DMS114 treated with DMSO at 0.1 percent for 48 hours (cell line): ENCODE measurements at regions not wholly inside any gene's neighbourhood (a gene's known extent, or its start where the extent isn't known, plus 50 kb on each side); places are given as distances from the start of the nearest gene placed in this dataset.

Experiments used
- DNase-seq: peaks from one replicate; lab custom pipeline; 2025; ENCODE audit not compliant: unreplicated experiment; lab: John Stamatoyannopoulos, UW

DNA sequence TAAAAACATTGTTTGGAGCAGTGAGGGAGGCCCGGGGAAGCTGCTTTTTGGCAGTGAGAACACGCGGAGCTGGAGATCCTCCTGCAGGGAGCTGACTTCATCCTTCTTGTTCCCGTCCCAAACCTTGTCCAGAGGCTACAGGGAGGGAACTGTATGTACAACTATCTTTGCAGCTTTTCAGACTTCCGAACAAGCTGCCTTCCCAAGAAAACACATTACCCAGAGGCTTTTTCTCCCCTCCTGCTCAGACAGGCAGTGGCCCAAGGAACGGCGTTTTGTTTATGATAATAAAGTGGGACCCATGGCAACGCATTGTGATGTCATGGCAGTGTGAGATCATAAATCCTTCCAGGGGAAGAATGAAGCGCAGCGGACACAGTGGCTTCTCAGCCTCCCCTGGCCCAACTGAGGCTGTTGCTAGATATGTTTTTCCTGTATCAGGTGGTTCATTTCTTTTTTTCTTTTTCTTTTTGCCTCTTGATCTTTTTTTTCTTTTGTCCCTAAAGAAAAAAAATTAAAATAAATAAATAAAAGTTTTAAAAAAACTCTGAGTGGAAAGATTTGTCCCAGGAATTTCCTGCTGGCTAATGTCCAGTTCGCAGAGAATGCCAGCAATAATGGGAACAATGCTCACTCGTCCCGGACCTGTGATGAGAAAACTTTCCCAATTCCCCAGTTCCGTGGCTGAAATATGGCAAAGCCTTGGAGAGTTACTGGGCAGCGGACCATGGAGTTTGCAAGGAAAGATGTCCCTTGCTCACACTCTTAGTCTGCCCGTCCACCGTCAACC is 103.4 kb upstream of the MAP1LC3B2 start:
- no peak for DNase-seq

DNA sequence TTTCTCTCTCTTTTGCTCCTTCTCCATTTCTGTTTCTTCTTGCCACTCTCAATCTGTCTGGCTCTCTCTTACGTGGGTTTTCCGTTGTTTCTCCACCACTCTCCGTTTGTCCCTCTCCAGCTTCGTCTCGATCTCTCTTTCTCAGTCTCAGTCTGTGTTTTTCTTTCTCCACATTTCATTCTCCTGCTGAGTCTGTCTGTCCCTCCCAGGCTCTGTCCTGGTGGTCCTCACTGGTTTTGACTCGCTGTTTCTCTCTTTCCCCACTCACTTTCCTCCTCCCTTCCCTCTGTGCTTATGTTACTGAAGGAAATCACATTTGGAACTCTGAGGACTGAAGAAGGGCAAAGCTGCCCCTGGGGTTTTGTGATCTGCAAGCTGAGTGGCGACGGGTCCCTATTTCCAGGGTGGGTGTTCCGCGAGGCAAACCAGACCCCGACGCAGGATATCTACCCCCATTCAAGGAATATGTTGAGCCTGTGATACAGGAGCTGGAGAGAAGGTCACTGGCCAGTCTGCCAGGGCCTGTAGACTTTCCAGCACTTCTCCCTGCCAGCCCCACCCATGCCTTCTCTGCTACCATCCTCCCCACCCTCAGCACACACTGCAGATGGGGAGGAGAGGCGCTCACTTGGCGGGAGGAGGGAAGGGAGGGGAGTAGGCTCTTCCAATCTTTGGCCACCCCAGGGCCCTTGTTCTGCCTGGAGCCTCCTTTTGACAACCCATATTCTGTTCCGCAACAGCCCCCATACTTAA is 102.7 kb upstream of the MAP1LC3B2 start:
- DNase-seq: no peak

DNA sequence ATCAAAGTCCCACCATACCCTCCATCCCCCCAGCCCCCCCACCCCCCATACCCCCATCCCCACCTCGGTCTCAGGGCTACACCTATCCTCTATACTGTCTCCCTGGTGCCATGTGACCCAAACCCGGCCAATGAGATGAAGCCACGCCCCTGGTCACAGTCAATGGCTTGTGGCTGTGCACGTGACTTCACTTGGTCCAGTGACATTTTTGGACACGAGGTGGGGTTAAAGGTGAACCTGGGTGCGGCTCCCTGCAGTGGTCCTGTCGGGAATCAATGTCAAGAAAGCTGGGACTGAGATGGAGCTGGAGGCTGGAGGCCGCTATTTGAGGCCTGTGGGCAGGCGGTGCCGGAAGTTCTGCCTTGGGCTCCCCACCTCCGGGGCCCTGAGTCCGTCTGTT is 100.7 kb upstream of the MAP1LC3B2 start:
- no peak for DNase-seq

DNA sequence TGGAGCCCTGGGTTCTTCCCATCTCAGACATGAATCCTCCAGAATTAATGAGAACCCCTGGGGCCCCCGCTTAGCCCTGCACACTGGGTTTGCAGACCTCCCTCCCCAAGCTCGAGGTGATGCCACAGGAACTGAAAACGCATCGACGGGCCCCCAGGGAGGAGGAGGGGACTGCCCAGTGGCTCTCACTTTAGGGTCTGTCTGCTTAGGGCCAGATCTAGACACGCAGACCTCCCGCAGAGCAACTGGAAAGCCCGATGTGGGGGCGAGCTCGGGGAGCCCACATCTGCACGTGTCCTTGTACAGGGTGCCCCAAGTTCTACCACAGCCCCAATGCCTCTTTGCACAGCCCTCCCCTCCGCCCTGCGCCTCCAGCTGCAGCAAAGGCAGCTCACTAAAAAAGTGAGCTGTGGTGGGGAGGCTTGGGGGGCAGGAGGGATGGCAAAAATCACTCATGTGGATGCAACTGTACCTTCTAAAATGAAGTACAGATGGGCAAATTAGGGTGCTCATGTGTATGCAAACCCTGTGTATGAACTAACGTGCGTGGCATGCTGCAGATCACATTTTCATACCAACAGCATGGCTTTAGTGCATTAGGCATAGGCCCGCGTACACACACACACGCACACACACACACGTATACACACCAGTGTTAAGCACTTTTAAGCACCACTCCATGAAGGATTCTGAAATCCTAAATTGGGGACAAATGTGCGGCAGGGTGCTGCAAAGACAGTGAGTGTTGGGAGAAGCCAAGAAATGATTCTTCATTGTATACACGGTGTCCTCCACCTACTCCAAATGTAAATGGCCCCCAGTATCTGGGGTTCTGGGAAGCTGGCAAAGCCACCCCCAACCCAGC is 99.9 kb upstream of the MAP1LC3B2 start:
- no peak for DNase-seq

DNA sequence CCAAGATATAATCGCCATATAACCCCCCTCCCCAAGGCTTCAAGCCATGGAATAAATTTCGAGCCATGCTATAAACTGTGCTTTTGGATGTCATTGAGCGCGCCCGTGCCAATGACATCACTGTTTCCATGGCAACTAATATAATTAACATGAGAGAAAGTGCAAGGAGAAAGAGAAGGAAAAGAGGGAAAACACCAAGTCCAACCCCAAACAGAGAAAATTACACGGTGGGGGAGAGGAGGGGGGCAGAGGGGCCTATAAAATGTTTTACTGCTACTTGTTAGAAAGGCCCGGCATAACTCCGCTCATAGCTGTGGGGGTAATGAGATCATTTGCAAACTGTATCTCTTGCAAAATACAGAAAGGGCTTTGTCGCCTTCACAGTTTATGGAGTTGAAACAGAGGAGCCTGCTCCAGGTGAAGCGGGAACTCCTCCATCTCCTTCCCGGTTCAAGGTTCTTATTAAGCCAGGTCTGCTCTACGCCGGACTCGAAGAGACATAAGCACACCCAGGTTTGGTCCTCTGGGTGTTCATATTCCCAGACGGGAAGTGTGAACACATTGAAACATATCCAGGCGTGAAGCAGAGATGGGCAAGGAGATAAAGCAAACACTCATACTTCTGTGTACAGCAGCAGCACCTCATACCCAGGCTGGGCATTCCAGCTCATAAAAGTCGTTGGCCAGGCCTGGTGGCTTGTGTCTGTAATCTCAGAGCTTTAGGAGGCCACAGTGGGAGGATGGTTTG is 99.1 kb upstream of the MAP1LC3B2 start:
- no peak for DNase-seq

DNA sequence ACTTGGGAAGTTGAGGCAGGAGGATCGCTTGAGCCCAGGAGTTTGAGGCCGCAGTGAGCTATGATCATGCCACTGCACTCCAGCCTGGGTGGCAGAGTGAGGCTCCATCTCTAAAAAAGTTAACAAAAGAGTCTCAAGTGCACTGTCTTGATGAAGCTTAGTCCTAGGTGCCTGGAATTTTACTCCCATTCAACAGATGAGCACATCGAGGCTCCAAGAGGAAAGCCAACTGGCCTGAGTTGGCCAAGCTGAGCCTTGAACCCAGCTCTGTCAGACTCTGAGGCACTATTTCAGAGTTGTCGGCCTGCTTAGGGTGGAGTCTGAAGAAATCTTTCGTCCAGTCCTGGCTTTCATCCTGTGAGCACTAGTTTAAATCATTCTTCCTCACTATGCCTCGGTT is 98.1 kb upstream of the MAP1LC3B2 start:
- no peak for DNase-seq

DNA sequence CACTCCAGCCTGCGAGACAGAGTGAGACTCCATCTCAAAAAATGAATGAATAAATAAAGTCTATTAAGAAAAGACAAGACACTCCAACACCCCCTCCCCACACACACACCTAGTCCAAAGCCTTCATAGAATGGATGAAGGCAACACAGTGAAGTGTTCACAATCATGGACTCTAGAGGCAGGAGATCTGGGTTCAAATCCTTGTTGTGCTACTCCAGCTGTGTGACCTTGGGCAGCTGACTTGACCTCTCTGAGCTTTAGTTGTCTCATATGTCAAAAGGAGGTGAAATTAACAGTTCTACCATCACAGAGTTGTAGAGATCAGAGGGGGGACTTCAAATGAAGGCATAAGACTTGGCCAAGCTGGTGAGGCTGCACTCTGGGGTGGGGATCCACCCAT is 95.8 kb upstream of the MAP1LC3B2 start:
- DNase-seq: no peak

DNA sequence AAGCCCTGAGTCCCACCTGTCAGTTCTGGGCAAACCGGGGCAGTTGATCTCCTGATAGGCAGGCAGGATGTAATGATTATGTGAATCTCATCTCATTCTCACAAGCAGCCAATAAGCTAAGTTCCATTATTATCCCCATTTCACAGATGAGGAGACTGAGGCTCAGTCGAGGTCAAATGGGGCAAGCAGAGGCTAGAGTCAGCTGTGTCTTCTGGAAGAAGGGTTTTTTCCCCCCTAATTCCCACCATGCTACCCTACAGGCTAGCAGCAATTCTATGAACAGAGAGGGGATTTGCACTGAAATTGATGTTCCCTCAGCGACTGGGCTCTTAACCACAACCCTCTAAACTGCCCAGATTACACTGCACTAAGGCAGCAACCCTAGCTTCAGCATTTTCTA is 93.8 kb upstream of the MAP1LC3B2 start:
- DNase-seq: no peak

DNA sequence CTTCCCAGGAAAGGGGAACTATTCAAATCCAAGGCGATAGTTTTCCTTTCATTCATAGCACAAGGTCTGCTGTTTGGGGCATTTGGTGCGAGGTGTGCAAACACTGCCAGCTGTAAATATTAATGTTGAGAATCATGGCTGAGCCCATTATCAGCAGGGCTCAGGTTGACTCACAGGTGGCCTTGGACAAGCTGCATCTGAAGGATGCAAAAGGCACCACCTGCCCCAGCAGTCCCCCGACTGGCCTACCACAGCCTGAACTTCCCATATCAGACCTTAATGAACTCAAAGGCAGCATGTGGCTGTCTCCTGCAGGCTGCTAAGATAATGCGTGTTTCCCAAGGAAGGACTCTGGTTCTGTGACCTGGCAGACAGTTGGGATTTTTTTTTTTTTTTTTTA is 93.3 kb upstream of the MAP1LC3B2 start:
- no peak for DNase-seq

DNA sequence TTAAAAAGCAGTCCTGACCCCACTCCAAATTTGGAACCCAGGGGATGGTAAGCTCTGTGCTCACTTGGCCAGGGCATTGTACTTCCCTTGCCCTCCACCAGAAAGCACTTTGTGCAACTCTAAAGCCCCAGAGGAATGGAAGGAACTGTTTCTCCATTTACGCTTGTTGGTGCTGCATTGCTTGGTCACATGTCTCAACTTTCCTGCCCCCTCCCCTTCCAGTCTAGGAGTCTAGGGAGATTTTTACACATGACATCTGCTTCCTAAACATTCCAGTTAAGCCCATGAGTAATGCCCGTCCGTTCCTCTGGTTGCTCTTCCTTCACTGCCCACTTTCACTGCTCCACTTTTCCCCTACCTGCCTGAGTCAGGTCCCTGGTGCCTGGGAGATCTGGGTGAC is 92.6 kb upstream of the MAP1LC3B2 start:
- DNase-seq: no peak

DNA sequence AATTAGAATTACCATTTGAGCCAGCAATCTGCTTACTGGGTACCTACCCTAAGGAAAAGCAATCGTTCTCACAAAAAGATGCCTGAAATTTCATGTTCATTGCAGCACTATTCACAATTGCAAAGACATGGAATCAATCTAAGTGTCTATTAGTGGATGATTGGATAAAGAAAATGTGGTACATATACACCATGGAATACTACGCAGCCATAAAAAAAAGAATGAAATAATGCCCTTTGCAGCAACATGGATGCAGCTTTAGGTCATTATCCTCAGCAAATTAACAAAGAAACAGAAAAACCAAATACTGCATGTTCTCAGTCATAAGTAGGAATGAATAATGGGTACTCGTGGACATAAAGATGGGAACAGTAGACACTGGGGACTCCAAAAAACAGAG is 89.8 kb upstream of the MAP1LC3B2 start:
- DNase-seq: no peak

DNA sequence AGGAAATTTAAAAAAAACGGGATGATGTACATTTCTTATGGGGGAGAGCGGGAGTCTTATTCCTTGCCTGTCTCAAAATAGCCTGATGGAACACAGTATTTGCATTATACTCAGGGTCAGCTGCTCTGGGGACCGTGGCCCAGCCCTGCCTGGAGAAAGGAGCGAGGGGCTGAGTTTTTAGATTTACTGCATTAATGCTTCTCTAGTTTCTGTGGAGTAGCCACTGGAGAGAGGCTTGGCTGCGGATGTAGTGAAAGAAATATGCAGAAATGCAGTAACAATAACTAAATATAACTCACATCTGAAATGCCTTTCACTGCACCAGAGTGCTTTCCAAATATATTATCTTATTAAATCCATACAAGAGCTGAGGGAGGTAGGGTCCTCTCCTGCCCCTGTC is 87.6 kb upstream of the MAP1LC3B2 start:
- no peak for DNase-seq

DNA sequence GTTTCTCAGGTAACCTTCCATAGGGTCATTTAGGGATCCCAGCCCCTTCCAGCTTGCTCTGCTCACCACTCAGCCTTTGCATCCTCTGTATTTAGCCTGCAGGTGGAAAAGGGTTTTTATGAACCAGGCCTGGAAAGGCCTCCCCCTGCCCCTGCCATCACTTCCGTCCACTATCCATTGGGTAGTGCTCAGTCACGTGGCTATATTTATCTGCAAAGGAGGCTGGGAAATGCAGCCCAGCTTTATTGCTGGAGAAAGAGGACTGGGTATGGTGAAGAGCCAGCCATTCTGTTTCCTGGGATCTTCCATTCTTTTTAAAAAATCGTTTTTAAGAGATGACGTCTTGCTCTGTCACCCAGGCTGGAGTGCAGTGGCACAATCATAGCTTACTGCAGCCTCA is 87.0 kb upstream of the MAP1LC3B2 start:
- DNase-seq: no peak

DNA sequence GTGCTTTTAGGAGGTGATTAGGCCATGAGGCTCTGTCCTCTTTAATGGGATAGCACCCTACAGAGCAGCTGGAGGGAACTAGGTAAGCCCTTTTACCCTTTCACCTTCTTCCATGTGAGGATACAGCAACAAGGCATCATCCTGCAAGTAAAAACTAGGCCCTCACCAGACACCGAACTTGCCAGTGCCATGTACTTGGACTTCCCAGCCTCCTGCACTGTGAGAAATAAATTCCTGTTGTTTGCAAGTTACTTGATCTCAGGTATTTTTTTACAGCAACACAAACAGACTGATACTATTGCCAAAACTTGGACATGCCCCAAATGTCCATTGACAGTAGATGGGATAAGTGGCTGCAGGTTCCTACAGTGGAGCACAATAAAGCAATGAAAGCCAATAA is 85.8 kb upstream of the MAP1LC3B2 start:
- no peak for DNase-seq

DNA sequence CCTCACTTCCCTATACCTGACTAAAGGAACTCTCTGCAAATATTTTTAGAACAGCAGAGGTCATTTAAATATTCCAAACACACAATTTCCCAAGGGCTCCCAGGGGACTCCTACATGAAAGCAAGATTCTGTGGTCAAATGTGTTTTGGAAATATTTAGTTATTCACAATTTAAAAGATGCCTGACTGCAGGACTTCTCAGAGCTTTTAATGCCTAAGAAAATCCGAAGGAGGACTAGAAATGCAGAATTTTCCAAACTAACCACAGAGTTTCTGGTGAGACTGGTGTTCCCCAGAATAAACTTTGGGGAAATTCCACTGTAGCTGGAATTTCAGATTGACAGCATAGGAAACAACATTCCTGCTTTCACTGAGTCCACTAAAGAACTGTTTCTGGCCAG is 84.8 kb upstream of the MAP1LC3B2 start:
- no peak for DNase-seq

DNA sequence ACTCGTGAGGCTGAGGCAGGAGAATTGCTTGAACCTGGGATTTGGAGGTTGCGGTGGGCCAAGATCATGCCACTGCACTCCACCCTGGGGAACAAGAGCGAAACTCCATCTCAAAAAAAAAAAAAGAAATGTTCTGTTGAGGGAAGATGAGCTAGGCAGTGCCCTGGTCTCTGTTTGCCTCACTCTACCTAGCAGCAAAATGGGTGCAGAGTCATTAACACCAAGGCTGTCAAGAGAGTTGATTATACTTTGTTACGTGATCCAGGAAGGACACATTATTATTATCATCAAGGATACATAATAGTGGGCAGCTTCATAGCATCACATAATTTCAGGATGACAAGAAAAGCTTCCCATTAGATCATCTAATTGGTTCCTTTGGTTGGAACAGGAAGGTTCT is 84.3 kb upstream of the MAP1LC3B2 start:
- DNase-seq: no peak

DNA sequence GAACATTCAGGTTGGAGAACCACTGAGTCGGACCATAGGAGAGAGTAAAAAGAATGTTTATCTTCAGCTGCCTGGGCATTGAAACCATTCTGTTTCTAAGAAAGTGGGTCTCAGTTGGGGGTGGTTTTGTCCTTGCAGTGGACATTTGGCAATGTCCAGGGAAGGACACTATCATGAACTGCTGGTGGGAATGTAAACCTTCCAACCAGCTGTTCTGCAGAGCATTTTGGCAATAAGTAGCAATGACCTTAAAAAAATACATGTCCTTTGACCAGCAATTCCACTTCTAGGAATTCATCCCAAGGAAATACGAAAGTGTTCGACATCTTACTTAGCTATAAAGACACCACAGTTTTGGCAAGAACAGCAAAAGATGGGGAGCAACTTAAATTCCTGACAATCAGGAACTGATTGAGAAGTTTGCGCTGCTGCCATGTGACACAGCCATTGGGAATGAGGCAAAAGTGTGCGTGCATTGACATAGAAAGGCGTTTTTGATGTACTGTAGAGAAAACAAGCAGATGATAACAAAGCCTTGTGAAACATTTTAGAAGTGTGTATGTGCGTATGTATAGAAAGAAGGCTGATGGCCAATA is 82.9 kb upstream of the MAP1LC3B2 start:
- DNase-seq: no peak

DNA sequence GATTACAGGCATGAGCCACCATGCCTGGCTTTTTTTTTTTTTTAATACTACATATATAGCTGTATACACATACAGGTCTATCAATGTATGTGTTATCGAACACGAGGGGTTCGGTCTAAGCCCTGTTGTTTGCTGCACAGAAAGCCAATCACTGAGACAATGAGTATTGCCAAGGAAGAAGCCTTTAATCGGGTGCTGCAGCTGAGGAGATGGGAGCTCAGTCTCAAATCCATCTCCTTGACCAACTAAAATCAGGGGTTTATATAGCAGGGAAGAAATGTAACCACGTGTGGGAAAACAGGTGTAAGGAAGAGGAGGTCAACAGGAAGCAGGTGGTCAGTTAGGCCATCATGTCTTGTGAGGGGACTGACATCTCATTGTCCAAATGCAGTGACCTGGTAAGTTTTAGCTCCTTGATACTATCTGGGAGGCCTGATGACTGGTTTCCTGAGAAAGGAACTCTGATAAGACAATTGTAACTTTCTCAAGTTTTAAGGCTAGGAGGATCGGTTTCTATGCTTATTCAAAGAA is 80.9 kb upstream of the MAP1LC3B2 start:
- no peak for DNase-seq

DNA sequence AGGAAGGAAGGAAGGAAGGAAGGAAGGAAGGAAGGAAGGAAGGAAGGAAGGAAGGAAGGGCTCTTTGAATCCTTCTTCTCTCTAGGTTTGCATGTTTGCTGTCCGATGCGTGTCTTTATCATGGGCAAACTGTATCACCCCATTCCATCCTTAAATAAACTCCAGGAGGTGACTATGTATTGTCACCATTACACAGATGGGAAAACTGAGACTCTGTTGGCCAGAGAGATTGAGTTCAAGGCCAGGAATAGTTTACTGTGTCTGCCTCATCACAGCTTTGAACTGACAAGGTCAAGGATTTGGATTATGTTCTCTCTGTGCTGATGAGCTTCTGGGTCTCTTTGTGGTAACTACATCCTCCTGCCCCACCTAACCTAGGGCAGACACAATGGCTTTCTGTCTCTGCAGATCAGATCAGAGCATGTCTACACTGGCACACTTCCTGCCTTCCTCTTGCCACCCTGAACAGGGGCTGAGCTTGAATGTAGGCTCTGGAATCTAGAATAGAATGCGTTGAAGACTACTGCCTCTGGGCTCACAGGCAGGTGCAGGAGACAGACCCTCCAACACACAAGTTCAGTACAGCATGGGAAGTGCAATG is 78.9 kb upstream of the MAP1LC3B2 start:
- DNase-seq: no peak

DNA sequence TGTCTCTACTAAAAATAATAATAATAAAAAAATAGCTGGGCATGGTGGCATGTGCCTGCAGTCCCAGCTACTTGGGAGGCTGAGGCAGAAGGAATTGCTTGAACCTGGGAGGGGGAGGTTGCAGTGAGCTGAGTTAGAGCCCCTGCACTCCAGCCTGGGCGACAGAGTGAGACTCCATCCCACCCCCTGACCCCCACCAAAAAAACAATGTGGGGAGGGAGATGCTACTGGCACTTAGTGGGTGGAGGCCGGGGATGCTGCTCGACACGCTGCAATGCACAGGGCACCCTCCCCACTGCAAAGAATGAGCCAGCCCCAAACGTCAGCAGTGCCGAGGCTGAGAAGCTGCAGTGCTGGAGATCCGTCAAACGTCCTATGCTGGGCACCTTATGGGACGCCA is 77.5 kb upstream of the MAP1LC3B2 start:
- no peak for DNase-seq
